B cell (primary cell): ENCODE measurements at regions not wholly inside any gene's neighbourhood (a gene's known extent, or its start where the extent isn't known, plus 50 kb on each side); places are given as distances from the start of the nearest gene placed in this dataset.
"Not testable (repeated sequence)": the region's sequence is repeated elsewhere in the genome, so short reads cannot be mapped to it uniquely, and the experiment has no call there.

Experiments
- ATAC-seq: fragments of 200-7000 bp; cut with Tn5 transposase; one replicate; pipeline ENCODE4 v1.10.0; 2021; ENCODE audit warnings: low read depth, mild to moderate bottlenecking, moderate number of reproducible peaks, moderate library complexity
- CTCF ChIA-PET: fragments of 350-600 bp; sonication (Branson Sonifier 250); formaldehyde crosslinking; loops from one replicate; lab custom pipeline; 2021; ENCODE audit warnings: antibody characterized with exemption, inconsistent platforms; lab: Charles Lee
- POLR2A ChIA-PET: fragments of 350-600 bp; sonication (Branson Sonifier 250); formaldehyde crosslinking; loops from one replicate; lab custom pipeline; 2021; ENCODE audit warnings: antibody characterized with exemption; lab: Charles Lee
- DNase-seq: peaks from one replicate; pipeline ENCODE4 v3.0.0; 2013
- H2AFZ ChIP-seq: 2 replicates; pipeline ENCODE4 v1.6.1; 2012; ENCODE audit warnings: mild to moderate bottlenecking, low read depth, low read length; ENCODE audit not compliant: insufficient read depth, poor library complexity, severe bottlenecking
- H3K27ac ChIP-seq, 2 donors: 1 replicate in 1 of 2; 2 replicates in 1 of 2; pipeline ENCODE4 v1.5.1; 2012 to 2013; ENCODE audit warnings: low read length in 2 of 2, mild to moderate bottlenecking in 2 of 2, moderate library complexity in 1 of 2
- H3K27me3 ChIP-seq, 4 experiments: fragments of 200-600 bp in 1 of 4; sonication (generic) in 1 of 4; replicated peaks in 1 of 4; 1 replicate in 2 of 4; 2 replicates in 2 of 4; pipeline versions ENCODE4 v1.6.1 to v1.7.0; 2013 to 2016; ENCODE audit warnings: low read length in 3 of 4, mild to moderate bottlenecking in 2 of 4, mixed read lengths in 1 of 4, moderate library complexity in 1 of 4; ENCODE audit not compliant: insufficient read depth in 4 of 4, control insufficient read depth in 3 of 4; ENCODE audit errors: control extremely low read depth in 1 of 4
- H3K36me3 ChIP-seq, 2 experiments: replicated peaks in 1 of 2; 1 replicate in 1 of 2; 2 replicates in 1 of 2; pipeline versions ENCODE4 v1.6.1 to v1.7.1; 2013; ENCODE audit warnings: low read length in 1 of 2; ENCODE audit not compliant: insufficient read depth in 2 of 2, control insufficient read depth in 1 of 2; ENCODE audit errors: control extremely low read depth in 1 of 2, extremely low read depth in 1 of 2
- H3K4me1 ChIP-seq, 2 donors: fragments of 200-600 bp in 1 of 2; sonication (generic) in 1 of 2; 1 replicate in 1 of 2; 2 replicates in 1 of 2; pipeline versions ENCODE4 v1.5.1 to v1.6.1; 2013 to 2017; ENCODE audit warnings: low read length in 2 of 2; ENCODE audit not compliant: control insufficient read depth in 2 of 2, insufficient read depth in 2 of 2
- H3K4me2 ChIP-seq: replicated peaks from 2 replicates; pipeline ENCODE3; 2012; ENCODE audit warnings: mild to moderate bottlenecking, low read depth, low read length; ENCODE audit not compliant: poor library complexity, severe bottlenecking
- H3K4me3 ChIP-seq, 5 experiments: fragments of 200-600 bp in 1 of 5; sonication (generic) in 1 of 5; 1 replicate in 3 of 5; 2 replicates in 2 of 5; pipeline versions ENCODE4 v1.5.1 to v1.7.0; 2011 to 2016; ENCODE audit warnings: low read length in 4 of 5, mild to moderate bottlenecking in 4 of 5, low read depth in 2 of 5, control low read depth in 1 of 5, moderate library complexity in 1 of 5; ENCODE audit not compliant: insufficient read depth in 1 of 5; ENCODE audit errors: control extremely low read depth in 1 of 5, extremely low read depth in 1 of 5
- H3K79me2 ChIP-seq: fragments of 200-600 bp; sonication (generic); one replicate; pipeline ENCODE4 v1.6.0; 2016; ENCODE audit warnings: low read length; ENCODE audit not compliant: control insufficient read depth, insufficient read depth
- H3K9ac ChIP-seq: fragments of 200-600 bp; sonication (generic); 2 replicates; pipeline ENCODE4 v1.6.1; 2017; ENCODE audit warnings: mild to moderate bottlenecking, low read length, moderate library complexity
- H3K9me3 ChIP-seq, 3 donors: one replicate each; pipeline versions ENCODE4 v1.6.1 to v1.7.1; 2013; ENCODE audit warnings: low read length in 2 of 3; ENCODE audit not compliant: control insufficient read depth in 2 of 3, insufficient read depth in 1 of 3; ENCODE audit errors: control extremely low read depth in 1 of 3
- H4K20me1 ChIP-seq: 2 replicates; pipeline ENCODE4 v1.6.0; 2012; ENCODE audit warnings: mild to moderate bottlenecking, low read length; ENCODE audit not compliant: insufficient read depth, control insufficient read depth, poor library complexity, severe bottlenecking
- H3K27ac Mint-ChIP-seq: one replicate; pipeline ENCODE4 v1.8.0; 2021; ENCODE audit warnings: mixed read lengths
- H3K27me3 Mint-ChIP-seq: one replicate; pipeline ENCODE4 v1.8.0; 2021; ENCODE audit warnings: mixed read lengths
- H3K4me1 Mint-ChIP-seq: one replicate; pipeline ENCODE4 v1.8.0; 2021; ENCODE audit warnings: mixed read lengths
- H3K4me3 Mint-ChIP-seq: one replicate; pipeline ENCODE4 v1.8.0; 2021; ENCODE audit warnings: mixed read lengths
- H3K9me3 Mint-ChIP-seq: one replicate; pipeline ENCODE4 v1.8.0; 2022; ENCODE audit warnings: mixed read lengths; ENCODE audit not compliant: insufficient read depth
- EZH2 ChIP-seq: IDR thresholded peaks from 2 replicates; pipeline ENCODE4 v1.6.1; 2012; ENCODE audit warnings: borderline replicate concordance, low read depth, mild to moderate bottlenecking, moderate library complexity, low read length; ENCODE audit not compliant: insufficient read depth, poor library complexity, severe bottlenecking
- WGBS: methylation state at CpG from one replicate; pipeline ENCODE4 v1.1.5; 2013; ENCODE audit warnings: missing lambda C conversion rate; ENCODE audit not compliant: insufficient coverage; 5-methylcytosine and 5-hydroxymethylcytosine counted together
- intact Hi-C: fragments of 100-400 bp; cut with micrococcal nuclease; formaldehyde crosslinking; loops from one replicate; pipeline ENCODE4 v1.10.0; 2022
- TF ChIP-seq, protein P1 (sequence below): fragments of 200-600 bp; IDR thresholded peaks from one replicate; pipeline ENCODE4 v1.8.0; 2022; ENCODE audit warnings: antibody characterized with exemption, mild to moderate bottlenecking

DNA sequence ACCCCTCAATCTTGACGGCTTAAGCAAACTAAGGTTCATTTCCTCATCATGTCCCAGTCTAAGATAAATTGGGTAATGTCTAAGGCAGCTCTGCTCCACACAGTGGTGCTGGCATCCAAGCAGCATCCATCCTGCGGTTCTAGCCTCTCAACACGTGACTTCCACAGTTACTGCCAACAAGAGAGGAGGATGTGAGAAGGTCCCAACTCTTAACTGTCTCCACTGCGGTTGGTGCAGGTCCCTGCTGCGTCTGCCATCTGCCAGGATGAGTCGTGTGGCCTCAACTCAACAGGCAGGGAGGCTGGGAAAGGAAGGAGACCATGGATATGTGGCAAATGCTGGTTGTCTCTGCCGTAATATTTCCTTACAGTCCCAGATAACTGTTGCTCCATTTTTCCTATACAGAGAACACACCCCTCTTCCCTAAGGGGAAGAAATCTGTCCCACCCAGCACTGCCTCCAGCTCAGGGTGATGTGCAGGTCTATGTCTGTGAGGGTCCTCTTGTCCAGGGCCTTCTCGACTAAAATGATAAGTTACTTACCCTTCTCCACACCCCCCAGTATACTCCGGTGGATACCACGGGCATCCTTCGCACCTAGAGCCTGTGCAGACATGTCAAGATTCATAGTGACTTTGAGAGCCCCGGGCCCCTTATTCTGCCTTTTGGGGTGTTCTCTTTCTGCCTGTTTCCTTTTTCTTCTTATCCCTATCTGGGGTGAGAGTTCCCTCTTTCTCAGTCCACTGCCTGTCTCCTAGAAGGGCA lies 64.7 kb downstream of the KCNJ18 start:
- Mint-ChIP-seq H3K27ac (no peak overlapping the region), H3K4me1 (no peaks in the 10 kb centered on the region), H3K9me3 (no peaks in the 10 kb centered on the region), H3K4me3 (no peak overlapping the region), H3K27me3 (no peaks in the 10 kb centered on the region)
- H3K79me2 ChIP-seq, result no peaks in the 10 kb centered on the region
- H3K9me3 ChIP-seq, result peaks cover 0 to 9% (median 0%) of the 10 kb centered on the region in 3 donors
- ChIA-PET CTCF (no interaction called here), POLR2A (no interaction called here)
- H3K4me1 ChIP-seq, result no peaks in the 10 kb centered on the region
- no peak for ATAC-seq
- TF ChIP-seq EZH2, result no peak
- TF ChIP-seq, protein P1, sequence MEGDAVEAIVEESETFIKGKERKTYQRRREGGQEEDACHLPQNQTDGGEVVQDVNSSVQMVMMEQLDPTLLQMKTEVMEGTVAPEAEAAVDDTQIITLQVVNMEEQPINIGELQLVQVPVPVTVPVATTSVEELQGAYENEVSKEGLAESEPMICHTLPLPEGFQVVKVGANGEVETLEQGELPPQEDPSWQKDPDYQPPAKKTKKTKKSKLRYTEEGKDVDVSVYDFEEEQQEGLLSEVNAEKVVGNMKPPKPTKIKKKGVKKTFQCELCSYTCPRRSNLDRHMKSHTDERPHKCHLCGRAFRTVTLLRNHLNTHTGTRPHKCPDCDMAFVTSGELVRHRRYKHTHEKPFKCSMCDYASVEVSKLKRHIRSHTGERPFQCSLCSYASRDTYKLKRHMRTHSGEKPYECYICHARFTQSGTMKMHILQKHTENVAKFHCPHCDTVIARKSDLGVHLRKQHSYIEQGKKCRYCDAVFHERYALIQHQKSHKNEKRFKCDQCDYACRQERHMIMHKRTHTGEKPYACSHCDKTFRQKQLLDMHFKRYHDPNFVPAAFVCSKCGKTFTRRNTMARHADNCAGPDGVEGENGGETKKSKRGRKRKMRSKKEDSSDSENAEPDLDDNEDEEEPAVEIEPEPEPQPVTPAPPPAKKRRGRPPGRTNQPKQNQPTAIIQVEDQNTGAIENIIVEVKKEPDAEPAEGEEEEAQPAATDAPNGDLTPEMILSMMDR, result no peak
- DNase-seq, result no peak
- intact Hi-C loops, result no loop called here
- H4K20me1 ChIP-seq, result no peaks in the 10 kb centered on the region
- H3K4me2 ChIP-seq, result no peak overlapping the region
- H3K27me3 ChIP-seq, result no peaks in the 10 kb centered on the region
- no peak overlapping the region for H2AFZ ChIP-seq
- WGBS, result 93% methylated on average over 3 of the region's 12 CpGs
- no peaks in the 10 kb centered on the region for H3K36me3 ChIP-seq
- no peak overlapping the region for H3K27ac ChIP-seq
- no peak overlapping the region for H3K9ac ChIP-seq
- no peak overlapping the region for H3K4me3 ChIP-seq

DNA sequence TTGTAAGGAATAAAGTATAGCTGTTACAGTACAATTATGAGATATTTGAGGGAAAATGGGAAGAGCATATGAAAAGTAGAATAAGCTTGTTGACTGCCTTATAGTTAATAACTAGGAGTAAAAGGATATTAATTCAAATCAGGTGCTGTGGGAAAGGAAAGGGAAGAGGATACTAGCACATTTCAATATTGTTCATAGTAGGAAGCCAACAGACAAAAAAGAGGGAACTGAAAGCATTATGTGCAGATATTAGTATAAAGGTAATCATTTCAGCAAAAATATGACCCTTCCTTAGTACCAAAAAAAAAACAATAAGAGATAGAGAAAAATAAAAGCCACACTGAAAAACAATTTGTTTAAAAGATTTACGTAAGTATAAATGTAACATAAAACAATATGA lies 67.3 kb downstream of the KCNJ18 start:
- H3K36me3 ChIP-seq, H2AFZ ChIP-seq, H3K9me3 Mint-ChIP-seq, DNase-seq, H3K27me3 ChIP-seq, H3K9ac ChIP-seq, H3K4me2 ChIP-seq, POLR2A ChIA-PET, H4K20me1 ChIP-seq, H3K27ac ChIP-seq, H3K4me3 ChIP-seq, H3K4me1 Mint-ChIP-seq, H3K79me2 ChIP-seq, CTCF ChIA-PET, H3K27me3 Mint-ChIP-seq, H3K4me3 Mint-ChIP-seq, ATAC-seq, H3K4me1 ChIP-seq, H3K27ac Mint-ChIP-seq, intact Hi-C loops: not testable (repeated sequence)
- H3K9me3 ChIP-seq, result peaks cover 0 to 16% (median 0%) of the 10 kb centered on the region in 3 donors
- WGBS, result no CpG with 5 or more reads among the region's 1 CpG

DNA sequence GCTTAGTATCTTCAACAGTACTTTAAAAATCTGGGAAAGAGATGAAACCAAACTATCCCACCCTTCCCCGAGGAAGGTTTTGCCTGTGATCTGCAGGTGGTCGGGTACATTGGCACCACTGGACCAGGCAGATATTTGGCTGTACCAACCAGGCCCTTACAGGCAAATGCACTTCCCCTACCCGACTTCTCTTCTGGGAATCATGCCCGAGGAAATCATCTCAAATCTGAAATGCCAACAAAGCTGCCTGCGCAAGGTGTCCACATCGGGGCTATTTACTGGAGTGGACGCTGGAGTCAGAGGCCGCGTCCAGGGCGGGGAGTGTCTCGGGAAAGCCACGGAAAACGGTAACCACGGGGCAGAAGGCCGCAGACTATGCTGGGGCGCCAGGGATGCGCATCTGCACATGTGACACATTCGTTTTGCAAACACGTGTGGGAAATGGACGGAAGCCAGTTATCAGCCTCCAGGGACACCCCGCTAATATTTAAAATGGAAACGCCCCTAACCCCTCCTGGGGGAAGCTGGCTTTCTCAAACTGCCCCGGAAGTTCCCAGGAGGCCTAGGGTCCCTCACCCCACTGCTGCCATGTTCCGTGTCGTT lies 71.5 kb downstream of the KCNJ18 start:
- H3K27me3 ChIP-seq, H3K27ac Mint-ChIP-seq, H3K4me3 ChIP-seq, POLR2A ChIA-PET, ATAC-seq, DNase-seq, H3K9ac ChIP-seq, H4K20me1 ChIP-seq, H3K27me3 Mint-ChIP-seq, H3K9me3 Mint-ChIP-seq, H2AFZ ChIP-seq, H3K27ac ChIP-seq, H3K79me2 ChIP-seq, H3K36me3 ChIP-seq, H3K4me2 ChIP-seq, intact Hi-C loops, CTCF ChIA-PET, H3K4me3 Mint-ChIP-seq, H3K4me1 Mint-ChIP-seq, H3K4me1 ChIP-seq: not testable (repeated sequence)
- H3K9me3 ChIP-seq, result peaks cover 0 to 28% (median 0%) of the 10 kb centered on the region in 3 donors
- WGBS, result 88% methylated on average over 23 of the region's 25 CpGs
